ENCODE measurements at regions not wholly inside any gene's neighbourhood (a gene's known extent, or its start where the extent isn't known, plus 50 kb on each side); places are given as distances from the start of the nearest gene placed in this dataset.
"Not testable (repeated sequence)": the region's sequence is repeated elsewhere in the genome, so short reads cannot be mapped to it uniquely, and the experiment has no call there.

DNA sequence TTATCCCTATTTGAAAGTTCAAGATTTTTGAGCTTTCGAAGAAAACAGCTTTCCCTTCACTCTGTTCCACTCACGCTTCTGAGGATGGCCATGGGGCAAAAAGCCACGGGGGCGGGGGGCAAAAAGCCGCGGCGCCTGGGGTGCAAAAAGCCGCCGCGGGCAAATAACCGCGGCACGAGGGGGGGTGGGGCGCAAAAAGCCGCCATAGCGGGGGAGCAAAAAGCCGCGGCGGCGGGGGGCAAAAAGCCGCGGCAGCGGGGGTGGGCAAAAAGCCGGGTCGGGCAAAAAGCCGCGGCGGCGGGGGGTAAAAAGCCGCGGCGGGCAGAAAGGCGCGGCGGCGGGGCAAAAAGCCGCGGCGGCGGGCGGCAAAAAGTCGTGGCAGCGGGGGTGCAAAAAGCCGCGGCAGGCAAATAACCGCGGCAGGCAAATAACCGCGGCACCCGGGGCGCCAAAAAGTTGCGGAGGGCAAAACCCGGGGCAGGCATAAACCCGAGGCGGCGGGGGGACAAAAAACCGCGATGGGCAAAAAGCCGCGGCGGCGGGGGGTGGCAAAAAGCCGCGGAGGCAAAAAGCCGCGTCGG, 512.2 kb downstream of the FOXD4L5 start:
- TF ChIP-seq POLR2AphosphoS5, POLR2A (IDR thresholded peaks at IDR 0.05): not testable (repeated sequence)

Data from upper lobe of left lung (tissue), 4 donors.